SK-N-SH (cell line): ENCODE measurements at regions not wholly inside any gene's neighbourhood (a gene's known extent, or its start where the extent isn't known, plus 50 kb on each side); places are given as distances from the start of the nearest gene placed in this dataset.

Source experiments
- CTCF ChIA-PET: fragments of 300-600, 350-600 bp; formaldehyde crosslinking; extraction: SDS; loops from one replicate; lab custom pipeline; 2021; lab: Yijun Ruan, JAX
- POLR2A ChIA-PET: fragments of 350-600 bp; sonication (Branson Sonifier 250); formaldehyde crosslinking; extraction: SDS; loops from one replicate; lab custom pipeline; 2020; ENCODE audit warnings: antibody characterized with exemption, inconsistent platforms; lab: Yijun Ruan, JAX
- DNase-seq: peaks from one replicate; pipeline ENCODE4 v3.0.0; 2012
- H2AFZ ChIP-seq: fragments of 200-600 bp; sonication (generic); 2 replicates; pipeline ENCODE4 v1.8.1; 2016; ENCODE audit warnings: antibody characterized with exemption, mild to moderate bottlenecking, low read depth
- H3F3A ChIP-seq: fragments of 200-600 bp; sonication (generic); replicated peaks from 2 replicates; pipeline ENCODE3; 2016; ENCODE audit warnings: antibody characterized with exemption, mild to moderate bottlenecking; ENCODE audit not compliant: insufficient read depth
- H3K27ac ChIP-seq, 2 experiments: fragments of 200-500 bp in 1 of 2; fragments of 200-600 bp in 1 of 2; sonication (Bioruptor generic) in 1 of 2; sonication (generic), shearing (Covaris generic) in 1 of 2; 2 replicates each; pipeline versions ENCODE4 v1.5.1 to v1.6.1; 2014 to 2016; ENCODE audit warnings: low read depth in 2 of 2, inconsistent platforms in 1 of 2, low read length in 1 of 2, mild to moderate bottlenecking in 1 of 2, mixed read lengths in 1 of 2
- H3K27me3 ChIP-seq: fragments of 200-600 bp; sonication (generic), shearing (Covaris generic); 2 replicates; pipeline ENCODE4 v1.6.1; 2016; ENCODE audit warnings: mixed run types; ENCODE audit not compliant: insufficient read depth
- H3K36me3 ChIP-seq, 2 experiments: fragments of 200-500 bp in 1 of 2; fragments of 200-600 bp in 1 of 2; sonication (Bioruptor generic) in 1 of 2; sonication (generic) in 1 of 2; replicated peaks in 1 of 2; 2 replicates each; pipeline versions ENCODE3 to v1.5.1; 2014 to 2016; ENCODE audit warnings: low read length in 1 of 2, mild to moderate bottlenecking in 1 of 2; ENCODE audit not compliant: insufficient read depth in 2 of 2, control insufficient read depth in 1 of 2
- H3K4me1 ChIP-seq, 2 experiments: fragments of 200-500 bp in 1 of 2; fragments of 200-600 bp in 1 of 2; sonication (Bioruptor generic) in 1 of 2; sonication (generic), shearing (Covaris generic) in 1 of 2; 2 replicates each; pipeline versions ENCODE4 v1.5.1 to v1.6.1; 2014 to 2016; ENCODE audit warnings: low read depth in 1 of 2, low read length in 1 of 2, mixed run types in 1 of 2; ENCODE audit not compliant: insufficient read depth in 2 of 2, control insufficient read depth in 1 of 2
- H3K4me2 ChIP-seq: fragments of 200-600 bp; sonication (generic), shearing (Covaris generic); 2 replicates; pipeline ENCODE4 v1.6.1; 2017; ENCODE audit warnings: mixed run types
- H3K4me3 ChIP-seq, 2 experiments: fragments of 200-500 bp in 1 of 2; fragments of 200-600 bp in 1 of 2; sonication (Bioruptor generic) in 1 of 2; sonication (generic), shearing (Covaris generic) in 1 of 2; 2 replicates each; pipeline versions ENCODE4 v1.5.1 to v1.8.1; 2014 to 2016; ENCODE audit warnings: low read depth in 2 of 2, inconsistent platforms in 1 of 2, low read length in 1 of 2, mild to moderate bottlenecking in 1 of 2, mixed read lengths in 1 of 2, moderate library complexity in 1 of 2
- H3K79me2 ChIP-seq: fragments of 200-600 bp; sonication (generic); 2 replicates; pipeline ENCODE4 v1.8.1; 2017; ENCODE audit warnings: mild to moderate bottlenecking; ENCODE audit not compliant: insufficient read depth
- H3K9ac ChIP-seq: fragments of 200-600 bp; sonication (generic); 2 replicates; pipeline ENCODE4 v1.6.1; 2017; ENCODE audit warnings: mixed run types
- H3K9me2 ChIP-seq: fragments of 200-600 bp; sonication (generic); 2 replicates; pipeline ENCODE4 v1.6.1; 2017; ENCODE audit warnings: mixed run types
- H3K9me3 ChIP-seq: fragments of 200-600 bp; sonication (generic); 2 replicates; pipeline ENCODE4 v1.6.1; 2017; ENCODE audit warnings: mixed run types, mild to moderate bottlenecking, moderate library complexity
- H4K20me1 ChIP-seq: fragments of 200-600 bp; sonication (generic); 2 replicates; pipeline ENCODE4 v1.6.1; 2017; ENCODE audit warnings: mild to moderate bottlenecking, mixed run types; ENCODE audit not compliant: insufficient read depth
- CHD2 ChIP-seq: fragments of 150-350 bp; IDR thresholded peaks from 2 replicates; pipeline ENCODE4 v1.6.1; 2018; ENCODE audit warnings: low read length; ENCODE audit not compliant: partially characterized antibody
- FOSL2 ChIP-seq: IDR thresholded peaks from 2 replicates; pipeline ENCODE4 v1.4.0; 2012; ENCODE audit warnings: low read depth, mild to moderate bottlenecking, moderate library complexity, borderline replicate concordance
- FOXJ3 ChIP-seq: sonication (generic); formaldehyde crosslinking; IDR thresholded peaks from 2 replicates; pipeline ENCODE4 v1.5.1; 2020; ENCODE audit warnings: mild to moderate bottlenecking, missing genetic modification reagents
- FOXM1 ChIP-seq: IDR thresholded peaks from 2 replicates; pipeline ENCODE4 v1.4.0; 2012; ENCODE audit warnings: low read depth, mild to moderate bottlenecking
- GATA2 ChIP-seq: sonication (generic); formaldehyde crosslinking; IDR thresholded peaks from 2 replicates; pipeline ENCODE4 v1.5.0; 2020; ENCODE audit warnings: mild to moderate bottlenecking, missing genetic modification reagents
- MXI1 ChIP-seq: IDR thresholded peaks from 2 replicates; pipeline ENCODE4 v1.6.1; 2012; ENCODE audit warnings: mild to moderate bottlenecking, low read depth, low read length, improper control_type of control experiment
- NRF1 ChIP-seq: IDR thresholded peaks from 2 replicates; pipeline ENCODE4 v1.6.1; 2012; ENCODE audit warnings: low read depth, mild to moderate bottlenecking, low read length
- POLR2AphosphoS5 ChIP-seq: IDR thresholded peaks from 2 replicates; pipeline ENCODE4 v1.6.1; 2012; ENCODE audit warnings: low read depth, low read length
- RAD21 ChIP-seq: IDR thresholded peaks from 2 replicates; pipeline ENCODE4 v1.6.1; 2012; ENCODE audit warnings: mild to moderate bottlenecking, low read length
- RCOR1 ChIP-seq: fragments of 150-350 bp; IDR thresholded peaks from 2 replicates; pipeline ENCODE4 v1.6.1; 2017; ENCODE audit warnings: antibody characterized with exemption, low read length
- RXRA ChIP-seq: IDR thresholded peaks from 2 replicates; pipeline ENCODE4 v1.4.0; 2012; ENCODE audit warnings: low read depth, mild to moderate bottlenecking, borderline replicate concordance
- TAF1 ChIP-seq: IDR thresholded peaks from 2 replicates; pipeline ENCODE4 v1.6.1; 2012; ENCODE audit warnings: low read depth, mild to moderate bottlenecking, low read length, moderate library complexity, borderline replicate concordance
- TCF12 ChIP-seq: IDR thresholded peaks from 2 replicates; pipeline ENCODE4 v1.4.0; 2012
- TEAD4 ChIP-seq: IDR thresholded peaks from 2 replicates; pipeline ENCODE4 v1.4.0; 2012; ENCODE audit warnings: mild to moderate bottlenecking, borderline replicate concordance; ENCODE audit not compliant: insufficient read depth
- WGBS: methylation state at CpG from one replicate; pipeline ENCODE4 v1.1.6; 2017; ENCODE audit warnings: low lambda C conversion rate; 5-methylcytosine and 5-hydroxymethylcytosine counted together
- TF ChIP-seq, protein P1 (sequence below): IDR thresholded peaks from 2 replicates; pipeline ENCODE4 v1.4.0; 2012; ENCODE audit warnings: low read depth
- TF ChIP-seq, protein P2 (sequence below): IDR thresholded peaks from 2 replicates; pipeline ENCODE4 v1.6.1; 2012; ENCODE audit warnings: mild to moderate bottlenecking, low read depth, low read length, moderate library complexity
- TF ChIP-seq, protein P3 (sequence below): IDR thresholded peaks from 2 replicates; pipeline ENCODE4 v1.4.0; 2012; ENCODE audit warnings: low read depth, borderline replicate concordance
- TF ChIP-seq, protein P4 (sequence below): IDR thresholded peaks from 2 replicates; pipeline ENCODE4; 2012

DNA sequence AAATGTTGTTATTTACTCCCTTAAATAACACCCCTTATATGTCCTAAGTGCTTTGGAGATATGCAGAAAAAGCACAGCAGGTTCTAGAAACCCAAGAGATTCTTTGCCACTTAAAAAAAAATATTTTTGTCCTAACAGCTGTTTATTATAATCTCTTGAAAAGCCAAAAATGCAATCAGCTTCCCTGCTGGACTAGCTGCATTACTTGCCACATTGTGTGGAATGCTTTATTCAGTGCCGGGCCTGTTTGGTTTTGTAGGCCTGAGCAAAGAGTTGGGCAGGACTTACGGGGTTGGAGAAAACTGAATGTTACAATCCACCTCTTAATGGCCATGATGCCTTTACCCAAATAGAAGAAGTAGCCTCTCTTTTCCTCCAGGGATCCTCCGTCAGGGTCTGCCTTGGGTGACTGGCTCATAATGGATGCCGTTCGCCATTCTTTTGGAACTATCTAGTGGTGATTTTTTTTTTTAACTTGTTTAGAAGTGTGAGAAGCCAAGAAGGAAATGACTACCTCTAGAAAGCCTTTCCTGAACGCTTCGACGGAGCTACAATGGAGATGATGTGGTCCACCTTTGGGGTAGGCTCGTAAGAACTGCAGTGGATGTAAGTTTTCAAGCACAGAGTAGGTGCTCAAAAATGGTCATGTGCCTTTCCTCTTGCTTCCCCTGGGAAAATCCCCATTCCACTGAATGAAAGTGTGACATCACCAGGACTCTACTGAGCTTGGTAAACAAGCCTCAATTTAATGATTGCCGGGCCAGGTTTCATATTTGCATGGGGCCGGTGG, 241.3 kb upstream of the NCAM1 start:
- CTCF ChIA-PET: no interaction called here
- H3F3A ChIP-seq: no peaks in the 10 kb centered on the region
- H3K79me2 ChIP-seq: no peaks in the 10 kb centered on the region
- WGBS: 80% methylated on average over 11 of the region's 11 CpGs
- no peaks in the 10 kb centered on the region for H3K9me2 ChIP-seq
- no peak overlapping the region for H2AFZ ChIP-seq
- H3K4me3 ChIP-seq: no peak overlapping the region
- no peak overlapping the region for H3K9ac ChIP-seq
- peaks cover 0 to 11% of the 10 kb centered on the region in 2 experiments; a peak in 1 of 4 replicates for H3K4me1 ChIP-seq
- POLR2A ChIA-PET: no interaction called here
- H3K27me3 ChIP-seq: no peaks in the 10 kb centered on the region
- H4K20me1 ChIP-seq: no peaks in the 10 kb centered on the region
- no peaks in the 10 kb centered on the region for H3K36me3 ChIP-seq
- no peak for DNase-seq
- TF ChIP-seq MXI1 (no peak), TCF12 (no peak), POLR2AphosphoS5 (no peak), TEAD4 (no peak), FOXJ3 (CRISPR knock-in tag) (no peak), TAF1 (no peak), FOSL2 (no peak), RXRA (no peak), RAD21 (no peak), GATA2 (CRISPR knock-in tag) (no peak), CHD2 (no peak), NRF1 (no peak), RCOR1 (no peak), FOXM1 (no peak)
- TF ChIP-seq, protein P1, sequence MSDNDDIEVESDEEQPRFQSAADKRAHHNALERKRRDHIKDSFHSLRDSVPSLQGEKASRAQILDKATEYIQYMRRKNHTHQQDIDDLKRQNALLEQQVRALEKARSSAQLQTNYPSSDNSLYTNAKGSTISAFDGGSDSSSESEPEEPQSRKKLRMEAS: no peak
- TF ChIP-seq, protein P2, sequence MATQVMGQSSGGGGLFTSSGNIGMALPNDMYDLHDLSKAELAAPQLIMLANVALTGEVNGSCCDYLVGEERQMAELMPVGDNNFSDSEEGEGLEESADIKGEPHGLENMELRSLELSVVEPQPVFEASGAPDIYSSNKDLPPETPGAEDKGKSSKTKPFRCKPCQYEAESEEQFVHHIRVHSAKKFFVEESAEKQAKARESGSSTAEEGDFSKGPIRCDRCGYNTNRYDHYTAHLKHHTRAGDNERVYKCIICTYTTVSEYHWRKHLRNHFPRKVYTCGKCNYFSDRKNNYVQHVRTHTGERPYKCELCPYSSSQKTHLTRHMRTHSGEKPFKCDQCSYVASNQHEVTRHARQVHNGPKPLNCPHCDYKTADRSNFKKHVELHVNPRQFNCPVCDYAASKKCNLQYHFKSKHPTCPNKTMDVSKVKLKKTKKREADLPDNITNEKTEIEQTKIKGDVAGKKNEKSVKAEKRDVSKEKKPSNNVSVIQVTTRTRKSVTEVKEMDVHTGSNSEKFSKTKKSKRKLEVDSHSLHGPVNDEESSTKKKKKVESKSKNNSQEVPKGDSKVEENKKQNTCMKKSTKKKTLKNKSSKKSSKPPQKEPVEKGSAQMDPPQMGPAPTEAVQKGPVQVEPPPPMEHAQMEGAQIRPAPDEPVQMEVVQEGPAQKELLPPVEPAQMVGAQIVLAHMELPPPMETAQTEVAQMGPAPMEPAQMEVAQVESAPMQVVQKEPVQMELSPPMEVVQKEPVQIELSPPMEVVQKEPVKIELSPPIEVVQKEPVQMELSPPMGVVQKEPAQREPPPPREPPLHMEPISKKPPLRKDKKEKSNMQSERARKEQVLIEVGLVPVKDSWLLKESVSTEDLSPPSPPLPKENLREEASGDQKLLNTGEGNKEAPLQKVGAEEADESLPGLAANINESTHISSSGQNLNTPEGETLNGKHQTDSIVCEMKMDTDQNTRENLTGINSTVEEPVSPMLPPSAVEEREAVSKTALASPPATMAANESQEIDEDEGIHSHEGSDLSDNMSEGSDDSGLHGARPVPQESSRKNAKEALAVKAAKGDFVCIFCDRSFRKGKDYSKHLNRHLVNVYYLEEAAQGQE: no peak
- TF ChIP-seq, protein P3, sequence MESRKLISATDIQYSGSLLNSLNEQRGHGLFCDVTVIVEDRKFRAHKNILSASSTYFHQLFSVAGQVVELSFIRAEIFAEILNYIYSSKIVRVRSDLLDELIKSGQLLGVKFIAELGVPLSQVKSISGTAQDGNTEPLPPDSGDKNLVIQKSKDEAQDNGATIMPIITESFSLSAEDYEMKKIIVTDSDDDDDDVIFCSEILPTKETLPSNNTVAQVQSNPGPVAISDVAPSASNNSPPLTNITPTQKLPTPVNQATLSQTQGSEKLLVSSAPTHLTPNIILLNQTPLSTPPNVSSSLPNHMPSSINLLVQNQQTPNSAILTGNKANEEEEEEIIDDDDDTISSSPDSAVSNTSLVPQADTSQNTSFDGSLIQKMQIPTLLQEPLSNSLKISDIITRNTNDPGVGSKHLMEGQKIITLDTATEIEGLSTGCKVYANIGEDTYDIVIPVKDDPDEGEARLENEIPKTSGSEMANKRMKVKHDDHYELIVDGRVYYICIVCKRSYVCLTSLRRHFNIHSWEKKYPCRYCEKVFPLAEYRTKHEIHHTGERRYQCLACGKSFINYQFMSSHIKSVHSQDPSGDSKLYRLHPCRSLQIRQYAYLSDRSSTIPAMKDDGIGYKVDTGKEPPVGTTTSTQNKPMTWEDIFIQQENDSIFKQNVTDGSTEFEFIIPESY: no peak
- TF ChIP-seq, protein P4, sequence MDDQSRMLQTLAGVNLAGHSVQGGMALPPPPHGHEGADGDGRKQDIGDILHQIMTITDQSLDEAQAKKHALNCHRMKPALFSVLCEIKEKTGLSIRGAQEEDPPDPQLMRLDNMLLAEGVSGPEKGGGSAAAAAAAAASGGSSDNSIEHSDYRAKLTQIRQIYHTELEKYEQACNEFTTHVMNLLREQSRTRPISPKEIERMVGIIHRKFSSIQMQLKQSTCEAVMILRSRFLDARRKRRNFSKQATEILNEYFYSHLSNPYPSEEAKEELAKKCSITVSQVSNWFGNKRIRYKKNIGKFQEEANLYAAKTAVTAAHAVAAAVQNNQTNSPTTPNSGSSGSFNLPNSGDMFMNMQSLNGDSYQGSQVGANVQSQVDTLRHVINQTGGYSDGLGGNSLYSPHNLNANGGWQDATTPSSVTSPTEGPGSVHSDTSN: no peak
- H3K27ac ChIP-seq: no peak overlapping the region
- no peak overlapping the region for H3K4me2 ChIP-seq
- H3K9me3 ChIP-seq: no peaks in the 10 kb centered on the region
